ENCODE measurements at regions not wholly inside any gene's neighbourhood (a gene's known extent, or its start where the extent isn't known, plus 50 kb on each side); places are given as distances from the start of the nearest gene placed in this dataset.

- TF ChIP-seq, protein P1, sequence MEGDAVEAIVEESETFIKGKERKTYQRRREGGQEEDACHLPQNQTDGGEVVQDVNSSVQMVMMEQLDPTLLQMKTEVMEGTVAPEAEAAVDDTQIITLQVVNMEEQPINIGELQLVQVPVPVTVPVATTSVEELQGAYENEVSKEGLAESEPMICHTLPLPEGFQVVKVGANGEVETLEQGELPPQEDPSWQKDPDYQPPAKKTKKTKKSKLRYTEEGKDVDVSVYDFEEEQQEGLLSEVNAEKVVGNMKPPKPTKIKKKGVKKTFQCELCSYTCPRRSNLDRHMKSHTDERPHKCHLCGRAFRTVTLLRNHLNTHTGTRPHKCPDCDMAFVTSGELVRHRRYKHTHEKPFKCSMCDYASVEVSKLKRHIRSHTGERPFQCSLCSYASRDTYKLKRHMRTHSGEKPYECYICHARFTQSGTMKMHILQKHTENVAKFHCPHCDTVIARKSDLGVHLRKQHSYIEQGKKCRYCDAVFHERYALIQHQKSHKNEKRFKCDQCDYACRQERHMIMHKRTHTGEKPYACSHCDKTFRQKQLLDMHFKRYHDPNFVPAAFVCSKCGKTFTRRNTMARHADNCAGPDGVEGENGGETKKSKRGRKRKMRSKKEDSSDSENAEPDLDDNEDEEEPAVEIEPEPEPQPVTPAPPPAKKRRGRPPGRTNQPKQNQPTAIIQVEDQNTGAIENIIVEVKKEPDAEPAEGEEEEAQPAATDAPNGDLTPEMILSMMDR (conservative IDR thresholded peaks at IDR 0.05; ENCODE audit: low read length): no peak
- TF ChIP-seq EZH2phosphoT487 (IDR thresholded peaks at IDR 0.05; ENCODE audit: borderline replicate concordance, low read depth, low read length): no peak
These were observed 213.6 kb upstream of the FSCB start for GRCh38 chr14:44720707-44721106.

All from OCI-LY7 (cell line).